ENCODE measurements at regions not wholly inside any gene's neighbourhood (a gene's known extent, or its start where the extent isn't known, plus 50 kb on each side); places are given as distances from the start of the nearest gene placed in this dataset.
"Not testable (repeated sequence)": the region's sequence is repeated elsewhere in the genome, so short reads cannot be mapped to it uniquely, and the experiment has no call there.

DNA sequence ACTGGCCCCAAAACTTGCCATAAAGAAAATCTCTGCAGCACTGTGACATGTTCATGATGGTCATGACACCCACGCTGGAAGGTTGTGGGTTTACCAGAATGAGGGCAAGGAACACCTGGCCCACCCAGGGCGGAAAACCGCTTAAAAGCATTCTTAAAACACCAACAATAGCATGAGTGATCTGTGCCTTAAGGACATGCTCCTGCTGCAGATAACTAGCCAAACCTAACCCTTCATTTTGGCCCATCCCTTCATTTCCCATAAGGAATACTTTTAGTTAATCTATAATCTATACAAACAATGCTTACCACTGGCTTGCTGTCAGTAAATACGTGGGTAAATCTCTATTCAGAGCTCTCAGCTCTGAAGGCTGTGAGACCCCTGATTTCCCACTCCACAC is 67.6 kb downstream of the FAM50B start:
- TF ChIP-seq POLR2A (conservative IDR thresholded peaks at IDR 0.05); CTCF (IDR thresholded peaks at IDR 0.05 in 2 of 3, conservative IDR thresholded peaks at IDR 0.05 in 1 of 3; ENCODE audit: insufficient read depth in 2 of 3, low read depth in 1 of 3, low read length in 3 of 3): not testable (repeated sequence)
- TF ChIP-seq, protein P1, sequence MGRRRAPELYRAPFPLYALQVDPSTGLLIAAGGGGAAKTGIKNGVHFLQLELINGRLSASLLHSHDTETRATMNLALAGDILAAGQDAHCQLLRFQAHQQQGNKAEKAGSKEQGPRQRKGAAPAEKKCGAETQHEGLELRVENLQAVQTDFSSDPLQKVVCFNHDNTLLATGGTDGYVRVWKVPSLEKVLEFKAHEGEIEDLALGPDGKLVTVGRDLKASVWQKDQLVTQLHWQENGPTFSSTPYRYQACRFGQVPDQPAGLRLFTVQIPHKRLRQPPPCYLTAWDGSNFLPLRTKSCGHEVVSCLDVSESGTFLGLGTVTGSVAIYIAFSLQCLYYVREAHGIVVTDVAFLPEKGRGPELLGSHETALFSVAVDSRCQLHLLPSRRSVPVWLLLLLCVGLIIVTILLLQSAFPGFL (CRISPR knock-in tag; IDR thresholded peaks at IDR 0.05) = not testable (repeated sequence)
